ENCODE measurements at regions not wholly inside any gene's neighbourhood (a gene's known extent, or its start where the extent isn't known, plus 50 kb on each side); places are given as distances from the start of the nearest gene placed in this dataset.

DNA sequence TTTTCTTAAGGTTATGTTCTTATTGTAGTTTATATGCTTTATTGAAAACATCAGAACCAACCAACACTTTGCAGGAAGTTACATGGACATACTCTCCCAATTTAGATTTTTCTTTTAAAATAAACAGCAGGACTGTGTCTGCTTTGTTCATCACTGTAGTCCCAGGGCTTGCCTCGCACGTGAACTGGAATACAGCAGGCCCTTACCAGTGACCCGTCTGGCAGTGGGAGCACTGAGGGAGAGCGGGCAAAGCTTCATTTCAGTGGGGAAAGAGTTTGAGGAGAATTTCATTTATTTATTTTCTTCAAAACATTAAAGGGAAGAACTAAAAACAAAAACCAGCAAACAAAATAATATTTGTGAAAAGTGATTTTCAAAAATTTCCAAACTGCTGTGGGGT, 230.8 kb downstream of the PAX1 start:
- DNase-seq = no peak

DNA sequence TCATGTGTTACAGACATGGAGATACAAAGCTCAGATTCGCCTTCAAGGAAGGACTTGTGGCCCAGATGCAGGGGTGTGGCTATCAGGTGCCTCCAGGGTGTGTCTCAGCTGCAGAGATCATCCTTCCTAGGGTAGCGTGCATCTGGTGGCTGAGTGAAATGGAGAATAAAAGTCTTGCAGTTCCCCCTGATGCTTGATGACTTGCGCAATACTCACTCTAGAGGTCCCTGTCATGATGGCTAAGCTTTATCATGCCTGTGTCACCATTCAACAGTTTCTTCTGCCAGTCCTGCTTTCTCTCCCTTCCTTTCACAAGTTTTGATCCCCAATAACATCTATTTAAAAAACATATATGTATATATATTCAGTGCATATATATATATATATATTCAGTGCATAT, 228.1 kb downstream of the PAX1 start:
- no peak for DNase-seq

DNA sequence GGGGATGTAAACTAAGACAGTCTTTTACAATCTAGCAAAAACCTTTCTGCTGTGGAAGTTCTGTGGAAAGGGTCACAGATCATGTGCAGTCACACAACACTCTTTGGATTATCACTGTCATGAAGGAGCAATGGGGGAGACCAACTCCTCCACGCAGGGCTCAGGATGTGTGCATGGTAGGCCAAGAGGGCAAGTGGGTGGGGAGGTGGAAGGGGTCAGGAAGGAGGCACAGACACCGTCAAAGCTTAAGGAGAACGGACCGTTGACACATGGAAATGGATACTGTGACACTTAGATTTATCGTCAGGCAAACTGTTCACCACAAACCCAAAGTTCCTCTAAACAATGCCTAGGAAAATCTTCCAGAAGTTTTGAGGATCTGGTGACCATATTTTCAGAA, 215.8 kb downstream of the PAX1 start:
- no peak for DNase-seq

DNA sequence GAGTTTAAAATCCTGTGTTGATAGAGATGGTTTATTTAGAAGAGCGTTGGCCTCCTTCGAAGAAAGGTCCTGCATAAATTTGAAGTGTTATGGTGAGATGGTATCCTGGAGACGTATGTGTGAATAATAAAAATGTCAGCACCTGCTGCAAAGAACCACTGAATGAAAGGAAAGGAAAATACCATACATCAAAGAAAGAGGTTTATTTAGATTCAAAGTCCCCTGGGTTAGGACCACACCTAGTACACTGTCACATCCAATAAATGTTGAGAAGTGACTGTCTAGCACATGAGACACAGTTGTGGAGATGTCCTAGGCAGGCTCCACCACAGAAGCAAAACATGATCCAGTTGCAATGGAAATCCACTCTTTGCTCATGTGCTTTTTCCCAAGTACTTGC, 214.7 kb downstream of the PAX1 start:
- DNase-seq = no peak

DNA sequence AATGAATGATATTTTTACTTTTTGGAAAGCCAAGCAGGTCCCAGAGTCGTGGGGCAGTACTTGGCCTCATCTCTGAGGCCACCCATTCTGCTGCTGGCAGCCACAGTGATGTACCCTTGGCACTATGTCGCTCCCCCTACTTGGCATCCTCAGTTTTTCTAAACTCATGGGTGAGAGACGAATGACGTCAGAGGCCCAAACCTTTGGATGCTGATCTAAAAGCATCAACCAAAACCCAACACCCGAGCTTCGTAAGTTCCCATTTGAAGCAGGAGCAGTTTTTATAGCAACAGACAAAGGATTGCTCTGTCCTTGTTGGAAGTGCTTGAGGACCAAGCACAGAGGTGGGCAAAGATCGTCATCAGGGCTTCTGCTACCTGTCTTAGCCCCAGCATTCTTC, 212.9 kb downstream of the PAX1 start:
- DNase-seq = no peak

DNA sequence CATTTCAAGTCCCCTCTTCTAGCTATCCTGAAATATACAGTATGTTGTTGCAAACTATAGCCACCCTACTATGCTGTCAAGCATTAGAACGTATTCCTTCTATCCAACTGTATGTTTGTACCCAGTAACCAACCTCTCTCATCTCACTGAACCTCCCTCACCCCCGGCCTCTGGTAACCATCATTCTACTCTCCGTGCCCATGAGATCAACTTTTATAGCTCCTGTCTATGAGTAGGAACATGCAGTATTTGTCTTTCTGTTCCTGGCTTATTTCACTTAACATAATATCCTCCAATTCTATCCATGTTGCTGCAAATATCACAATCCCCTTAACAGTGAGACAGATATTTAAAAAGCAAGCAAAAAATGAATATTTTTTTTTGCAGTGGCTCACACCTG, 196.9 kb downstream of the PAX1 start:
- DNase-seq = no peak

DNA sequence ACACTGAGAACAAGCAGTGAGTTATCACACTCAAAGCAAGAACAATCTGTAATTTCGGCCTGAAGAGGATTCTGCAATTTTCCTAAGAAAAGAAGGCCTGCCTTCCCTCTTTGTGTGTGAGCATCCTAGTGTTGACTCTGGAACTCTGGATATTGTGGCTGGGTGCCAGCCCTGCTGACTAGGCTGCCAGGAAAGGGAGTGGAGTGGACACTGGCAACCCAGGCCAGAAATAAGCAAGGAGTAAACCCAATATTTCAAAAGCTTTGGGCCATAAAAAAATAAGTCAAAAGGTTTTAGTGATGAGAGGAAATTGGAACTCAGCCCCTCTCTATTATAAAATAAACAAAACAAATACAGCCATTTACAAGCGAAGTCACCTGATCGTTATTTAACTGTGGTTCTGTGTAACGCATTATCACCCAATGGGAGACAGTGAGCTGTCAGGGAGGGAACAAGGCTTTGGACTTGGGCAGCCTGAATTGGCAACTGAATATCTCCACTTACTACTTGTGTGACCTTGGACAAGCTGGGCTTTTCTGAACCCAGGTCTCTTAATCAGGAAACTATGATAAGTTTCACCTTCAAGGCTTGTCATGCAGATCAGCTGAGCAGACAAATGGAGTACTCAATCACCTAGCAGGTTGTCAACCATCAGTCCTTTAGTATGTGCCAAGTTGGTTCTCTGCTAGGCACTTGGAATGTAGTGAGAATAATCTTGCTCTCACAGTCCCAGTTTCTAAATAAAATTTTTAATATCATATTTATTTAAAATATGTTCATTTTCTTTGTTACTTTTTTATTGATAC, 196.2 kb downstream of the PAX1 start:
- no peak for DNase-seq

DNA sequence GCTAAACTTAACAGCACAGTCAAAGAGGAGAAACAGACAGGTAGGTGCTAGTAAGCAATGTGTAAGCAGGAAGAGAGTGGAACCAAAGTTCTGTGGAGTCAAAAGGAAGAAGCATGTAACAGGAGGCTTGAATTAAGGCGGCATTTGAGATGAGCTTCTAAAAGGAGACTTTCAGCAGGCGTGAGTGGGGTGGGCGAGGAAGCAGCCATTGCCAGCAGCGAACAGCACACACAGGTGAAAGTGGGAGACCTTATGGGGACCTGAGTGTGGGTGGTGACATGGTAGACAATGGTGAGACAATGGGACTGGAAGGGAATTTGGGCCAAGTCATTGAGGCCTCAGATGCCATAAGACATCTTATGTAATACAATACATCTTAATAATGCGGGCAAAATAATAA, 195.0 kb downstream of the PAX1 start:
- DNase-seq = no peak

DNA sequence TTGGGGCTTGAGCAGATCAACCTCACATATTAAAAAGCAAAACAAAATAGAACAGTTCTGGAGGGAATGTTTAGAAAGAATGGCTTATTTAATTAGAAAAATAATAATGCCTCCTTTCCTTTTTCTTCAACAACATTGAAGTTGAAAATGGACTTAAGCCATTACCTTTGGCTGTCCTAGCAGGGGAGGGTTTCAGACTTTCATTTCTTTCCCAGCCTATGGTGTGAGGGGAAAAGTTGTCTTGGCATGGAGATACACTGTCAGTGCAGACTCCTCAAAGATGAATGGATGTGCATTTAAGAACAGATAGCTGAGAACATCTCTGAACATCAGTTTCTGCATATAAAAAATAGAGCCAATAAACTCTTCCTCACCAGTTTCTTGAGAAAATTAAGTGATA, 169.5 kb downstream of the PAX1 start:
- DNase-seq = no peak

DNA sequence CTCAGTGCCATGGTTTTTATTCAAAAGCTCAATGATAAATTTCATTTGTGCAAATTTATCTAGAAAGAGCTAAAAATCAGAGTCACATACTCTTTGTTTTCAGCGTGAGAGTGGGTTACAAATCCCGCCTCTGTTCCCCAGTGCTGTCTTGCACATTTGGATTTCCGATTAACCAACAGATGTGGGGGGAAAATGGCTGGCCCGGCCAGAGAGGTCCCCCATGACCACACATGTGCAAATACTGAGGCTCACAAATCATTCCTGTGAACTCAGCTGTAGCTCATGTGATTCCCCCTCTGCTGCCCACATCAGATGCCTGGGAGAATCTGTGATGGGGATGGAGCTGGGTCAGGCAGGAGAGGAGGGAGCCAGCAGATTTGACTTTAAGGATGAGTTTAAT, 168.7 kb downstream of the PAX1 start:
- no peak for DNase-seq

DNA sequence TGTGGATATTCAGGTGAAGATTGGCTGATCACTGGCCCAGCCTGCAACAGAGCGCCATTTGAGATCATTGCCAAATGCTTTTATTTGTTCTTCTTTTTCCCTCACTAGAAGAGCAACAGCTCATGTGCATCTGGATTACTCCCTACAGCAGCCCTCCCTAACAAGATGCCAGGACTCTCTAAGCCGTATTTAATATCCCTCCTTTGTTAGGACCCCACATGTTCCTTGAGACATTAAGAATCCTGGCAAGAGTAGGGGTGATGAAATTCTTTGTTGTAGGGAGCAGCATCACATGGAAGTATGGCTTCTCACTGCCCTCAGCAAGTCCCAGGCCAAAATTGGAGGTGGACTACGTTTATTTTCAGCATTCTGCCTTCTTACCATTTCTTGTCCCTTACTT, 167.8 kb downstream of the PAX1 start:
- DNase-seq = no peak

DNA sequence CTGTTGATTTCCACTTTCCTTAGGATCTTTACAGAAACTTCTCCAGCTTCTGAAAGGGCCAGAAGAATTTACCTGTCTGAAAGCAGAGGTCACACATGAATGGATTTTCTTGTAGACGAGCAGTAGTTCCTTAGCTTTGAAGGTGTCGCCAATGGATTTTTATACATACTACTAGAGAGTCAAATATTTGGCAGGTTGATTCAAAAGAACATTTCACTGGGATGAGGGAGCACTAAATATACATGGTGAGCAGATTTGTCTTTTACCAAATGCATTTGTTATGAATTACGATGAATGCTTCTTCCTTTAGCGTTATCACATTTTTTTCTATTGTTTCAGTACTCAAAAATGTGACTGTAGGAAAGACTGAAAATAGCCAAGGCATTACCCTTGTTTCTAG, 162.3 kb downstream of the PAX1 start:
- DNase-seq = no peak

DNA sequence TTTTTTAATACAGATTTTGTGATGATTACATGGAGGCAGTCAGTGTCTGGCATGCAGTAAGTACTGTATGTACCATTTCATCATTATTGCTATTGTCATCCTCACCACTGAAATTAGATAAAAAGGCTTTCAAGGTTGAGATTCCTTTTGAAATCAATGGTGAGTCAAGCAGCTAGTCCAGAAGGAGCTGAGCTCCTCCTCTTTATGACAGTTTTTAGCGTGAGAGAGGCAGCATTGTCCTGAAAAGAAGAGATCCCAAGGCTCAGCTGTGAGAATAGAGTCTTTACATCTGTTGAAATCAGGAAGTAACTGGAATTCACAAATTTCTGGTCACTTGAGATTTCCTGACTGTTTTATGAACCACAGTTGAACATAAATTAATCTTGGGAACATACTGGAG, 161.9 kb downstream of the PAX1 start:
- no peak for DNase-seq

DNA sequence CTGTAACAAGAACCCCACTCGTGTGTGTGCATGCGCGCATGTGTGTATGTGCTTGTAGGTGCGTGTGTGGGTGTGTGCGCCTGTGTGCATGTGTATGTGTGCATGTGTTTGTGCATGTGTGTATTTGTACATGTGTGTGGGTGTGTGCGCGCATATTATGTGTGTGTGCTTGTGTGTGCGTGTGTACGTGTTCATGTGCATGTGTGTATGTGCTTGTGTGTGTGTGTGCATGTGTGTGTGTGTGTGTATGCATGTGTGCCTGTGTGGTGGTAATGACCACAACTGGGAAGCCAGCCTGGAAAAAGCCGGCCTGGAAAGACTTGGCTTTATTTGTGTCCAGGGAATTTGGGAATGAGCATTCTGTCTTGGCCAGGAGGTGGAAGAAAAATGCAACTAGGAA, 157.5 kb downstream of the PAX1 start:
- DNase-seq = no peak

DNA sequence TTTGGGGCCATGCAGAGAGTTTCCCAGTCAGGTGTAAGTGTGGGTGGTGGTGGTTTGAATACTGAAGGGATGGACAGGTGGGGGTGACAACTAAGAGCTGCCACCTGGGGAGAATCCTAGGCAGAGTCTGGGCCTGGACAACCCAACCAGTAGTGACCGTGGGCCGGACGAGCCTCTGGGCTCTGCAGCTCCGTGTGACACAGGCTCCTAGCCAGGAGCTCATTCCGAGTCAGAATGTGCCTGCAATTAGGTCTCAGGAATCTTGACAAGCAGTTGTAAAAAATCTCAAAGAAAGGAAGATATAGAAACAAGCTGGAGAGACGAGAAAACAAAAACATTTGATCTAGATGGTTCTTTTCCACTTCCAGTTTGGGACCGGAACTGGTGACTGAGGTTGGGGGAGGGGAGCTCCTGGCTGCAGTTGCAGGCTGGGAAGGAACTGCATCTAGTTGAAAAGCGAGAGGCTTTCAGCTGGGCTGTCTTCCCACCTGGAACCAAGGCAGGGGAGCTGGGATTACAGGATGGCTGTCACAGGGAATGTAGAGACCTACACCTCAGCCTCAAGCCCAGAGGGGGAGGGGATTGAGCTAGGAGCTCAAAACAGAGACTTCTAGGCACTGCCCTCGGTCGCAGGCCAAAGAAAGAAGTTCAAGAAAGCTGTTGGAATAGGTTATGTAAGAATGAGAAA, 156.9 kb downstream of the PAX1 start:
- DNase-seq = no peak

DNA sequence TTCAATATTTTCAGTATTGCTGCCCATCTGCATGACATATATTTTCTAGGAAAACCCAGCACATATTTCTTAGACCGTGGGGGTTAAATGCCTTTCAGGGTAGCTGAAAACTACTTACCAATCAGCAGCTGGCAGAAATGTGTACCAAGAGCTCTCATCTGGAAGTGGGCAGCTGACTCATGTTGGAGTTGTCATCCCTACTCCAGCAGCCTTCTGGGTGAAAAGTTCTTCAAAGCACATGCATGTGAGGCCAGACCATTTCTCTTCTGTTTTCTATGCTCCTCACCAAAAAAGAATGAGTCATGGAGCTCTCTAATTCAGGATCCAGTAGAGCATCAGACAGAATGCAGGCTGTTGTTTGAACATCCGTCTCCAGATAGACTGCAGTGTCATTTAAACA, 135.5 kb downstream of the PAX1 start:
- no peak for DNase-seq

DNA sequence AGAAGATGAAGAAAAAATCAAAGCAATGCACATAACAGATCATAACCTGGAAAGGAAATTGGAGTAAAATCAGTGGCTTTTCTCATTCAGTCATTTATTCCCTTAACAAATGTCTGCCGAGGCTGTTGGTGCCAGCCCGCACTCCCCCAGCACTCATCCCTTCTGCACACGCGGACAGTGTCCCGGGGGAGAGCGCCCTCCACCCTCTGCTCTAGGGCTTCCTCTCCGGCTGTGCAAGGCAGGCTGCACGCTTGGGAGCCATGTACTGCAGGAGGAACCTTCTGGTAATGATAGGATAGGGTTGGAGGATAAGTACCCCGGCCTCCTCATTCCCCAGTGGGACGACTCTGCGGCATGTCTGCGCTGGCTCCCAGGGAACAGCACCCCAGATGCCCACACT, 134.5 kb downstream of the PAX1 start:
- DNase-seq = no peak

DNA sequence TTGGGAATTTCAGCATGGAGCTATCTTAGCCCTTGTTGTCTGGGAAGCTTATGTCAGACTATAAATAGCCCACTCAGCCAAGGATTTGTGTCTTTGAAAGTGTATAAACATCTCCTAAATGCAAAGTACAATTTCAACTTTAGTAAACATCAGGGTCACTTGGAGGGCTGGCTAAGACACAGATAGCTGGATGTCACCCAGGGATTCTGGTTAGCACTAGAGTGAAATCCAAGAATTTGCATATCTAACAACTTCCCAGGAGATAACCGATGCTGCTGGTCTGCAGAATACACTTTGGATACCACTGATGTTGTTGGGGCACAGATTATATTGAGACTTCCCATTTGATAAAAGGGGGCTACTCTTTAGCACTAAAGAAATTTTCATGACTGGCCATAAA, 130.9 kb downstream of the PAX1 start:
- no peak for DNase-seq

DNA sequence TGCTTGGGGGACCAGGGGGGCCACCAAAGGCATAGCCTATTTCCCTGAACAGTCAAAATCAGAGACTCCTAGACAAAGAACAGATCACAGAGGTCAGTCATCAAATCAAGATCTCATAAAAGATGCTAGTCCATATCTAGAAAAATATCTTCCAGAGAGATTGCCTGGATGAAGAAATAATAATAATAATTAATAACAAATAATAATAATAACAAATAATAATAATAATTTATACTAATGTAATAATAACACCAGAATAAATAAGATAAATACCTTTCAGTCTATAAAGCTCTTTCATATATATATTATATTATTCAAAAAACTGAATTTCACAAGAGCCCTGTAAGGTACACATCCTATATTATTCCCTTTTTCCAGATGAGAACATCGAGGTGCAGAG, 129.6 kb downstream of the PAX1 start:
- DNase-seq = no peak

DNA sequence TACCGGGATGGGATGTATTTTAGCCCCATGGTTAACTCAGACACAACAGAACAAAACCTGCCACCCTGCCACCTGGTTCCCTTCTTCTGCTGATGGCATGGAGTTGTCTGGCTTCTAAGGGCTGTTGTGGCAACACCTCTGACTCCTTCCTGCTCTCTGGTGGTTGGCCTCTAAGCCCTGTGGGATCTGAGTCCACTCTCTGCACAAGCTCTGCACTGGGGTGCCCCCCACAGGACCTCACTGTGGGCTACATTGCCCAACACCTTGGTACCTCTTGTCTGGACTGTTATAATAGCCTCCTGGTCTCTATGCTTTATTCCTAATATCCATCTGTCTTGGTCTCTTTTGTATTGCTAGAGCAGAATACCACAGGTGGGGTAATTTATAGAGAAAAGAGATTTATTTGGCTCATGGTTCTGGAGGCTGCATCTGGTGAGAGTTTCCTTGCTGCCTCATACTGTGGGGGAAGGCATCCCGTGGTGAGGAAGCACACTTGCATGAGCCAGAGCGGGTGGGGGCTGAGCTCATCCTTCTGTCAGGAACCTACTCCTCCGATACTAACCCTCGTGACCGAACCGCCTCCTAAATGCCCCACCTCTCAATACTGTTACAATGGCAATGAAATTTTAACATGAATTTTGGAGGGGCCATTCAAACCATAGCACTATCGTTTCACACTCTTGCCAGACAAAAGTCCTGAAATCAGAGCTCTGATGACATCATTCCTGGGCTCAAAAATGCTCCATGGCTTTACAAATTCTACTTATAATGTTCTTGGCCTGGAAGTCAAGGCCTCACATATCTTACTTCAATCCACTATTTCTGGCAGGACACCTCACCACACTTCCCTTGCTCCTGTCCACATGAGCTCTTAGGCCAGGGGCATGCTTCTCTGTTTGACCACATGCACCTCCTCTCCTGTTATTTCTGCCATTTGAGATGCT, 127.2 kb downstream of the PAX1 start:
- DNase-seq = no peak

DNA sequence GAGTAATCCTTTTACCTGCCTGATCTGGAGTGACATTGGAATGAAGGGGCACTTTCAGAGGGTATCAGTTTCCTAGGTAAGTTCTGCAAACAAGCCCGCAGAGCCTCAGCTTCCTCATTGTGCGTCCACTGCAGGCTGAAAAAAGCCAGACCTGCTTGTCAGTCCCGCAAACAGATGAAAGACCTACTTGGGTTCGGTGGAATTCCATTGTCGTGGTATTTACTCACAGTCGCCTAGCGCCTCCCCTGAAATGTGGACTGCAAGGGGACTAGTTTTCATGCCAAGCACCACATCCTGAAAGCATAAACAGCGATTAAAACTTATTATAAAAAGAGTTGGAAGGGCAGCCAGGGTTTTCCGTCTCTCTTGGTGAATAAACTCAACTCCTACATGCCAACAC, 121.5 kb downstream of the PAX1 start:
- no peak for DNase-seq

DNA sequence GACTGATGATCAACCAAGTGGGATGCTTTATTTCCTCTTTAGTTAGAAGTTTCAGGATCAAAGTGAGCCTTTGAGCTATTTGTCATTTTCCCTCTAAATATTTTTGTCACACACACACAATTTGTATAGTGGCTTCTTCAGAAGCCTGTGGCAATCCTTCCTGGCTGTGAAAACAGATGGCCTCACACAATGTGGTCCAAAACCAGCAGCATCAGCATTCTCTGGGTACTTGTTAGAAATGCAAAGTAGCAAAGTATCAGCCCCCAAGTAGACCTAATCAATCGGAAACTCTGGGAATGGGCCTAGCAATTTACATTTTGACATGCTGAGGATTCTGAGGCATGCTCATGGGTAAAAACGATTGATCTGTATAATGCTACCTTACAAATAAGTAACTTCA, 115.9 kb downstream of the PAX1 start:
- DNase-seq = no peak

DNA sequence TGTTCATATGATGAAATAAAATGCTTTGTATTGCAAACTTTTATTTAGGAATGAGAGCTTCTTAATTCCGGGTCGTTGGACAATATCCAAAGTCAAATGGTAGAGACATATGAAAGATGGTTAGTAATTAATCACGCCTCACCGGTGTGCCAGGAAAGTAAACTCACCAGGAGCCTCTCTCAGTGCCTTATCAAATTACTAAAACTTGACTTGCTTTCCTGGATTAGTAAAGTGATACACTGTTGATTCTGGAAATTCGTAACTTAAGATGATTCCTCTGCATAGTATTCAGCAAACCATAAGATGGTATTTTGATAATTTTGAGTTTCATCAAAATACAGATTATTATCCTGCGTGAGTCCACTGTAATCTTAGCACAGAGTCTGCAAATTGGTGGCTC, 115.2 kb downstream of the PAX1 start:
- DNase-seq = no peak

DNA sequence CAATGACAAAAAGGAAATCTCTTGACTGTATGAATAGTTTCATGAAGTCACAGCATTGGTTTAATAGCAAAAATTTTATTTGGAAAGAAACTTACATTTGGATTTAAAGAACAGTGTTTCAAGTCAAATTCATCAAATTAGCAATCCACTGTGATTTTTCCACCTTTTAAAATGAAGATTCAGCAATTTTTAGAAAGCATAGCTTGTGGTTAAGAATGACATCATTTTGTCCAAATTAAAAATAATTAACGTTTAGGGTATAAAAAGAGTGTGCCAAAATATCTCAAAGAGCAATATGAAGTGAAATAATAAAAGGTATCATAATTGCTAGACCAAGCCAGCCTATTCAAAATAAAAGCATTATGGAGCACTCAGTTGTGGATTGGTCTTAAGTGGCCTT, 114.6 kb downstream of the PAX1 start:
- DNase-seq = no peak

All from NCI-H2227 treated with DMSO at 0.1 percent for 48 hours (cell line).